ENCODE measurements at regions not wholly inside any gene's neighbourhood (a gene's known extent, or its start where the extent isn't known, plus 50 kb on each side); places are given as distances from the start of the nearest gene placed in this dataset.

GRCh38 chr6:147057188-147057587, 147.0 kb upstream of the STXBP5 start:
- H3K9me3 ChIP-seq, result no peaks in the 10 kb centered on the region
- H3K4me3 ChIP-seq, result no peak overlapping the region
- TF ChIP-seq POLR2A (IDR thresholded peaks at IDR 0.05; ENCODE audit: low read depth) (no peak), POLR2AphosphoS5 (IDR thresholded peaks at IDR 0.05) (no peak), CTCF (IDR thresholded peaks at IDR 0.05) (no peak), EP300 (IDR thresholded peaks at IDR 0.05) (no peak)
- DNase-seq (ENCODE audit: extremely low spot score), result no peak
- 41% methylated on average over 1 of the region's 1 CpG for WGBS
- no peaks in the 10 kb centered on the region for H3K4me1 ChIP-seq
- no peaks in the 10 kb centered on the region for H3K36me3 ChIP-seq
- H3K27me3 ChIP-seq, result no peaks in the 10 kb centered on the region
- H3K27ac ChIP-seq (replicated peaks in 1 of 4), result no peak overlapping the region
- intact Hi-C loops (cut with DNase I), result no loop called here

DNA sequence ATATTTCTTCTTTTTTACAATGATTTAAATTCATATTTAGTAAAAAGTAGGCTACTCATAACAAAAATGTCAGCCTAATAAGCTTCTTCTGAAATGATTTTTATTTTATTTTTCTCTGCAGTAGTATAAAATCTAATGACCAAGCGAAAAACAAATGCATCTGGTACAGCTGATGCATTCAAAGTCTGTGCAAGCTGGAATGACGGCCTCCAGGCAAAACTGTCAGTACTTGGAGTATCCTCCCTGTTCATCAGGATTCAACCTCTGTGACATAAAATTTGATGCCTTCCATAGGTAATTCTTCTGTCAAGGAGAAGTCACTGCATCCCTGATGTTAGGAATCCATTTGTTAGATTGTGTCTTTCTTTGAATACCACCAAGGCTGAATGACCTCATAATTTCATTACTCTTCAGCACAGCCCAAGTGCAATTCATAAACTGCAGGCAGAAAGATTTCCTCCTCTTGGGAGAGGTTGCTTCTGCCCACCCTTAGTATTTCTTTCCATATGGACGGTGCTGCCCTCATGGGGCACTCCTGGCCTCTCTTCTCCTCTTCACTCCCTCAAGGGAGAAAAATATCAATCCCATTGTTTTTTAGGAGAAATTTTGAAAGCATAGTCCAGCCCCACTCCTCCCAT, 146.4 kb upstream of the STXBP5 start:
- no peaks in the 10 kb centered on the region for H3K27me3 ChIP-seq
- no peak for TF ChIP-seq POLR2A (IDR thresholded peaks at IDR 0.05; ENCODE audit: low read depth)
- TF ChIP-seq POLR2AphosphoS5 (IDR thresholded peaks at IDR 0.05), result no peak
- no peak for TF ChIP-seq EP300 (IDR thresholded peaks at IDR 0.05)
- 90% methylated on average over 3 of the region's 3 CpGs for WGBS
- DNase-seq (ENCODE audit: extremely low spot score), result no peak
- H3K27ac ChIP-seq (replicated peaks in 1 of 4), result no peak overlapping the region
- H3K4me1 ChIP-seq, result no peaks in the 10 kb centered on the region
- no peaks in the 10 kb centered on the region for H3K36me3 ChIP-seq
- no peak overlapping the region for H3K4me3 ChIP-seq
- intact Hi-C loops (cut with DNase I), result no loop called here
- H3K9me3 ChIP-seq, result no peaks in the 10 kb centered on the region

- Histone ChIP-seq H3K27ac (replicated peaks in 1 of 4) (no peak overlapping the region), H3K4me1 (peaks cover 0 to 8% (median 0%) of the 10 kb centered on the region in 4 donors), H3K27me3 (no peaks in the 10 kb centered on the region), H3K36me3 (no peaks in the 10 kb centered on the region), H3K4me3 (no peak overlapping the region), H3K9me3 (no peaks in the 10 kb centered on the region)
- intact Hi-C loops (cut with DNase I), result no loop called here
- TF ChIP-seq EP300 (IDR thresholded peaks at IDR 0.05) (no peak), CTCF (IDR thresholded peaks at IDR 0.05) (no peak), POLR2AphosphoS5 (IDR thresholded peaks at IDR 0.05) (no peak), POLR2A (IDR thresholded peaks at IDR 0.05; ENCODE audit: low read depth) (no peak)
- DNase-seq (ENCODE audit: extremely low spot score), result no peak
- WGBS, result 53% methylated on average over 1 of the region's 1 CpG
Measured at GRCh38 chr6:147058786-147059385, 145.3 kb upstream of the STXBP5 start.

DNA sequence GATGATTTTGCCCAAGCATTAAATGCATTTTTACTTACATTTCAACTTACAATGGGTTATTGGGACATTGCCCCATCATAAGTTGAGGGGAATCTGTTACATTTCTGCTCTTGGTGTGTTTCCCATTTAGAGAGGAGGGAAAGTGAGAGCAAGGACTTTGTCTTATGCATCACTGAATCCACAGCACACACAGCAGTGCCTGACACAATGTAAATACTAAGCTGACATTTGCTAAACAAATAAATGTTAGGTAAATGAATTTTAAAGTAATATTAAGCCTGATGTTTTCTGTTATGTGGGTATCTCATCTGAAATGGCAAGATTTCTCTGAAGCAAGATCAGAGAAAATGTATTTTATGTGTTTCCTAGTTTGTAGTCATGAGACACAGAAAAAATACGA, 143.6 kb upstream of the STXBP5 start:
- H3K9me3 ChIP-seq, result no peaks in the 10 kb centered on the region
- H3K36me3 ChIP-seq, result no peaks in the 10 kb centered on the region
- no peak for DNase-seq (ENCODE audit: extremely low spot score)
- TF ChIP-seq EP300 (IDR thresholded peaks at IDR 0.05) (no peak), POLR2AphosphoS5 (IDR thresholded peaks at IDR 0.05) (no peak), POLR2A (IDR thresholded peaks at IDR 0.05; ENCODE audit: low read depth) (no peak), CTCF (IDR thresholded peaks at IDR 0.05) (no peak)
- intact Hi-C loops (cut with DNase I), result no loop called here
- H3K4me3 ChIP-seq, result no peak overlapping the region
- peaks cover 0 to 10% (median 0%) of the 10 kb centered on the region in 4 donors for H3K4me1 ChIP-seq
- WGBS, result 68% methylated on average over 1 of the region's 1 CpG
- H3K27ac ChIP-seq (replicated peaks in 1 of 4), result no peak overlapping the region
- no peaks in the 10 kb centered on the region for H3K27me3 ChIP-seq

GRCh38 chr6:147061252-147061651, 143.0 kb upstream of the STXBP5 start:
- Histone ChIP-seq H3K4me3 (no peak overlapping the region), H3K9me3 (no peaks in the 10 kb centered on the region), H3K27ac (replicated peaks in 1 of 4) (no peak overlapping the region), H3K36me3 (no peaks in the 10 kb centered on the region), H3K27me3 (no peaks in the 10 kb centered on the region), H3K4me1 (peaks cover 0 to 10% (median 0%) of the 10 kb centered on the region in 4 donors)
- WGBS, result 96% methylated on average over 1 of the region's 1 CpG
- no peak for DNase-seq (ENCODE audit: extremely low spot score)
- TF ChIP-seq POLR2AphosphoS5 (IDR thresholded peaks at IDR 0.05) (no peak), EP300 (IDR thresholded peaks at IDR 0.05) (no peak), CTCF (IDR thresholded peaks at IDR 0.05) (no peak), POLR2A (IDR thresholded peaks at IDR 0.05; ENCODE audit: low read depth) (no peak)
- intact Hi-C loops (cut with DNase I), result no loop called here
